Mesenchymal stem cell (in vitro differentiated cells and primary cell): ENCODE measurements at regions not wholly inside any gene's neighbourhood (a gene's known extent, or its start where the extent isn't known, plus 50 kb on each side); places are given as distances from the start of the nearest gene placed in this dataset.
"Not testable (repeated sequence)": the region's sequence is repeated elsewhere in the genome, so short reads cannot be mapped to it uniquely, and the experiment has no call there.

Experiments used
- DNase-seq: peaks from one replicate; pipeline ENCODE4 v3.0.0-alpha.2; 2013
- H2AFZ ChIP-seq: one replicate; pipeline ENCODE4 v1.6.1; 2013; ENCODE audit warnings: low read depth, mild to moderate bottlenecking, control low read depth, inconsistent platforms, low read length, moderate library complexity
- H2AK5ac ChIP-seq: 2 replicates; pipeline ENCODE4 v1.6.1; 2013; ENCODE audit warnings: low read length, moderate library complexity, mild to moderate bottlenecking, inconsistent platforms; ENCODE audit not compliant: severe bottlenecking
- H2BK120ac ChIP-seq: one replicate; pipeline ENCODE4 v1.6.1; 2013; ENCODE audit warnings: low read depth, mild to moderate bottlenecking, inconsistent platforms, low read length, moderate library complexity
- H2BK12ac ChIP-seq, 2 experiments: one replicate each; pipeline ENCODE4 v1.6.1; 2013; ENCODE audit warnings: inconsistent platforms in 2 of 2, low read length in 2 of 2, mild to moderate bottlenecking in 2 of 2, moderate library complexity in 2 of 2, control low read depth in 1 of 2
- H2BK15ac ChIP-seq: one replicate; pipeline ENCODE4 v1.6.1; 2013; ENCODE audit warnings: mild to moderate bottlenecking, low read depth, inconsistent platforms; ENCODE audit not compliant: poor library complexity, severe bottlenecking
- H2BK5ac ChIP-seq: 2 replicates; pipeline ENCODE4 v1.6.1; 2013; ENCODE audit warnings: low read depth, mild to moderate bottlenecking, low read length, control low read depth, inconsistent platforms; ENCODE audit not compliant: poor library complexity, severe bottlenecking
- H3K14ac ChIP-seq, 2 experiments: one replicate each; pipeline ENCODE4 v1.6.1; 2013; ENCODE audit warnings: inconsistent platforms in 2 of 2, low read length in 2 of 2, control low read depth in 1 of 2, mild to moderate bottlenecking in 1 of 2, moderate library complexity in 1 of 2
- H3K18ac ChIP-seq, 2 experiments: one replicate each; pipeline ENCODE4 v1.6.1; 2013; ENCODE audit warnings: inconsistent platforms in 2 of 2, low read length in 2 of 2, control low read depth in 1 of 2, low read depth in 1 of 2, mild to moderate bottlenecking in 1 of 2
- H3K23ac ChIP-seq, 2 experiments: one replicate each; pipeline ENCODE4 v1.6.1; 2013; ENCODE audit warnings: inconsistent platforms in 2 of 2, low read length in 2 of 2, mild to moderate bottlenecking in 2 of 2, moderate library complexity in 2 of 2, control low read depth in 1 of 2
- H3K27ac ChIP-seq: 2 replicates; pipeline ENCODE4 v1.5.1; 2013; ENCODE audit warnings: mild to moderate bottlenecking, moderate library complexity, low read length, control low read depth, inconsistent platforms; ENCODE audit not compliant: poor library complexity, severe bottlenecking
- H3K27me3 ChIP-seq, 2 experiments: 2 replicates each; pipeline versions ENCODE4 v1.6.1 to v1.7.0; 2013; ENCODE audit warnings: low read length in 2 of 2, mild to moderate bottlenecking in 2 of 2, moderate library complexity in 2 of 2, control low read depth in 1 of 2, inconsistent platforms in 1 of 2; ENCODE audit not compliant: control insufficient read depth in 1 of 2, insufficient read depth in 1 of 2
- H3K36me3 ChIP-seq, 2 experiments: 2 replicates each; pipeline versions ENCODE4 v1.6.1 to v1.7.0; 2013; ENCODE audit warnings: low read length in 2 of 2, control low read depth in 1 of 2, inconsistent platforms in 1 of 2, low read depth in 1 of 2, mild to moderate bottlenecking in 1 of 2; ENCODE audit not compliant: insufficient read depth in 2 of 2, control insufficient read depth in 1 of 2
- H3K4ac ChIP-seq, 2 experiments: one replicate each; pipeline ENCODE4 v1.6.1; 2013; ENCODE audit warnings: inconsistent platforms in 2 of 2, low read length in 2 of 2, mild to moderate bottlenecking in 2 of 2, moderate library complexity in 2 of 2, control low read depth in 1 of 2, low read depth in 1 of 2
- H3K4me1 ChIP-seq: 2 replicates; pipeline ENCODE4 v1.6.1; 2013; ENCODE audit warnings: low read depth, low read length, control low read depth; ENCODE audit not compliant: control insufficient read depth, insufficient read depth
- H3K4me2 ChIP-seq: 2 replicates; pipeline ENCODE4 v1.6.1; 2013; ENCODE audit warnings: low read length, mild to moderate bottlenecking, inconsistent platforms; ENCODE audit not compliant: poor library complexity, severe bottlenecking
- H3K4me3 ChIP-seq, 2 experiments: 2 replicates each; pipeline versions ENCODE4 v1.5.1 to v1.7.0; 2013; ENCODE audit warnings: low read length in 2 of 2, mild to moderate bottlenecking in 2 of 2, control low read depth in 1 of 2, low read depth in 1 of 2; ENCODE audit not compliant: insufficient read depth in 1 of 2
- H3K79me1 ChIP-seq: replicated peaks from 2 replicates; pipeline ENCODE4 v1.6.1; 2013; ENCODE audit warnings: mild to moderate bottlenecking, control low read depth, low read length, inconsistent platforms; ENCODE audit not compliant: poor library complexity, severe bottlenecking
- H3K9ac ChIP-seq: 2 replicates; pipeline ENCODE4 v1.7.0; 2013; ENCODE audit warnings: mild to moderate bottlenecking, low read length, moderate library complexity
- H3K9me3 ChIP-seq: 2 replicates; pipeline ENCODE4 v1.7.0; 2013; ENCODE audit warnings: mild to moderate bottlenecking, low read length; ENCODE audit not compliant: control insufficient read depth
- H4K8ac ChIP-seq: one replicate; pipeline ENCODE4 v1.6.1; 2013; ENCODE audit warnings: inconsistent platforms, mild to moderate bottlenecking, low read length, moderate library complexity
- H4K91ac ChIP-seq: one replicate; pipeline ENCODE4 v1.6.1; 2013; ENCODE audit warnings: mild to moderate bottlenecking, low read length, inconsistent platforms
- WGBS: methylation state at CpG from one replicate; pipeline ENCODE4 v1.1.7; 2013; ENCODE audit warnings: mixed read lengths; 5-methylcytosine and 5-hydroxymethylcytosine counted together

DNA sequence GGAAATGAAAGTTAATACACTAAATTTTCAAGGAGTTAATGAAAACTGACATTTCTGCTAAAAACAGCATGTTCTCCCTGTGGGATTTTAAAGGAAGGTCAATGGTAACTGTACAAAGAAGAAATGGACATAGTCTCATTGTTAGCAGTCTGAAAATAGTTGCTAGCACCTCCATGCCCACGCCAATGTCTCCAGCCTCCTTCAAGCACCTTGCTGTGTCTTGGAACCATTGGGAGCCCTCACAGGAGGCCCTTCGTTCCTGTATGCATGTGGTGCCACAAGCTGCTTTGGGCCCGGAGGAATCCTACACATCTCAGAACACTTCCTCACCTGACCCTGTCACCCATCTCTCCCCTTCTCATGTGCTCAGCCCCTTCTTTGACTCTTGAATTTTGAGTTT lies 2888.1 kb downstream of the RPIA start:
- not testable (repeated sequence) for H3K36me3 ChIP-seq, H2AK5ac ChIP-seq

GRCh38 chr2:91580043-91580442 lies 2888.6 kb downstream of the RPIA start:
- DNase-seq, H2BK15ac ChIP-seq, H4K91ac ChIP-seq, H2BK12ac ChIP-seq, H3K18ac ChIP-seq, H3K4me1 ChIP-seq, H3K9ac ChIP-seq, H3K23ac ChIP-seq, H3K27ac ChIP-seq, H2AFZ ChIP-seq, H3K27me3 ChIP-seq, H3K4ac ChIP-seq, H3K14ac ChIP-seq, H2BK5ac ChIP-seq, H2BK120ac ChIP-seq, H2AK5ac ChIP-seq, H3K79me1 ChIP-seq, H4K8ac ChIP-seq, H3K36me3 ChIP-seq, H3K4me3 ChIP-seq, H3K4me2 ChIP-seq: not testable (repeated sequence)
- 79% methylated on average over 4 of the region's 4 CpGs for WGBS
- H3K9me3 ChIP-seq, result peaks cover 10% of the 10 kb centered on the region

More for the DNA sequence above, 2888.1 kb downstream of the RPIA start:
- not testable (repeated sequence) for H3K23ac ChIP-seq, H3K4me2 ChIP-seq, H3K27ac ChIP-seq, H2BK12ac ChIP-seq, H3K14ac ChIP-seq, H3K4me3 ChIP-seq, H4K8ac ChIP-seq, DNase-seq, H3K9me3 ChIP-seq, H3K4ac ChIP-seq, H3K79me1 ChIP-seq, H3K9ac ChIP-seq, H3K27me3 ChIP-seq, H2AFZ ChIP-seq, H2BK15ac ChIP-seq, H3K4me1 ChIP-seq, H4K91ac ChIP-seq, H2BK120ac ChIP-seq, H2BK5ac ChIP-seq, H3K18ac ChIP-seq
- 20% methylated on average over 1 of the region's 3 CpGs for WGBS

GRCh38 chr2:91587098-91587497 lies 2895.6 kb downstream of the RPIA start:
- not testable (repeated sequence) for H2BK5ac ChIP-seq, H2BK15ac ChIP-seq, H3K18ac ChIP-seq, H3K27ac ChIP-seq, H3K36me3 ChIP-seq, H4K91ac ChIP-seq, H3K23ac ChIP-seq, H3K14ac ChIP-seq, H3K4me1 ChIP-seq, H3K4me2 ChIP-seq, H3K4me3 ChIP-seq, DNase-seq, H2AK5ac ChIP-seq, H2BK120ac ChIP-seq, H2AFZ ChIP-seq, H3K9ac ChIP-seq, H2BK12ac ChIP-seq, H4K8ac ChIP-seq, H3K79me1 ChIP-seq, H3K4ac ChIP-seq
- H3K27me3 ChIP-seq, result peaks cover 0 to 13% of the 10 kb centered on the region in 2 experiments
- H3K9me3 ChIP-seq, result peaks cover 10% of the 10 kb centered on the region
- WGBS, result 60% methylated on average over 4 of the region's 6 CpGs

- not testable (repeated sequence) for H3K9me3 ChIP-seq, H3K4me1 ChIP-seq, H2AK5ac ChIP-seq, H3K4me3 ChIP-seq, H3K14ac ChIP-seq, H3K4ac ChIP-seq, H2BK120ac ChIP-seq, H3K36me3 ChIP-seq, H2AFZ ChIP-seq, H3K4me2 ChIP-seq, H4K91ac ChIP-seq, H2BK15ac ChIP-seq, H3K9ac ChIP-seq, H3K79me1 ChIP-seq, H4K8ac ChIP-seq, H3K27ac ChIP-seq, H2BK5ac ChIP-seq, H3K18ac ChIP-seq, H3K23ac ChIP-seq, H2BK12ac ChIP-seq, DNase-seq
- 77% methylated on average over 6 of the region's 17 CpGs for WGBS
- peaks cover 0 to 13% of the 10 kb centered on the region in 2 experiments for H3K27me3 ChIP-seq
Measured at GRCh38 chr2:91587908-91588535, 2896.5 kb downstream of the RPIA start.
